ENCODE measurements at regions not wholly inside any gene's neighbourhood (a gene's known extent, or its start where the extent isn't known, plus 50 kb on each side); places are given as distances from the start of the nearest gene placed in this dataset.
A peak's percentile ranks its signal among the peaks of the same experiment; 100 is the strongest.

DNA sequence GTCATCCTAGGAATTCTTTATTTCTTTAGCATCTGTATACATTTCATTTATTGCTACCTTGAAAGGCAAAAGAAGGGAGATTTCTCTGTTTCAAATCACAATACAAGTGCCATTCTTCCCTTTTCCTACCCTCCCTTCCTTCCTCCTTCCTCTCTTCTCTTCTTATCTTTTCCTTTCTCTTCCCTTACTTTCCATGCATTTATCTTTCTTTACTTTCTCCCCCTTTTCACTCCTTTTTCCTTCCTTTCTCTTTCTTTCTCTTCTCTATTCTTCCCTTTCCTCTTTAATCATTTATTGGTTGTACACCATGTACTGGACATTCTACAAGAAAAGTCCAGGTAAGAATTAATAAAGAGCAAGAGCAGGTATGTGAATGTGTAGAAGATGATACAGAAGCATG is 251.0 kb upstream of the PEX5L start:
- DNase-seq, result no peak

DNA sequence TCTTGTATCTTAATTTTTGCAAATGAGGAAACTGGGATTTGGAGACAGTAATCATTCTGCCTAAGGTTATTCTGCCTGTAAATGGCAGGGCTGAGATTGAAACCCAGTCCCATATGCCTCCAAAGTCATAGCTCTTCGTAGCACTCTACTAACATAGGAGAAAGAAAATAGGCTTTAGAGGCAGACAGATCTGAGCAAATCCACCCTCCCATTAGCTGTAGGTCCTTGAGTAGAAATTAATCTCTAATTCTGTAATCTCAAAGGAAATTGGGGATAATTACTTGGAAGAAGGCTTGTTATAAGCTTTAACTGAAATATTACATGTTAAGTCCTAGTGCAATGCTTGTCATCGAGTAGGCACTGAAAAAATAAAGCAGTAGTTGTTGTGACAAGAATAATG is 252.1 kb upstream of the PEX5L start:
- DNase-seq, result no peak

DNA sequence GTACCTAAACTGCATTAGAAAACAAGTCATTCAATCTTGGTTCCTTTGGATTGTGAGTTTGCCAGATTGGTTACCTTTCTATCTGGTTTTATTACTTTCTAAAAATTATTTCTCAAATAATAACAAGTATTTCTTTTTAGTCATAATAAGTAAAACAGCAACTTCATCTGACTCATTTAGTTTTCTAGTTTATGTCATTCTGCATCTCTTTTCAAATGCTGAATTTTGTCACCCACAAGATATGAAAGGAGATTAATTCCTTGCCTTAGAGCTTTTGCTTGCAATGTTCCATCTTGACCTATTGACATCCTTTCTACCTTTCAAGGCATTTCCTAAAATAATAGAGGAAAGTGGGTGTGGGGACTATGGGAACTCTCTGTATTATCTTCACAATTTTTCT is 253.6 kb upstream of the PEX5L start:
- no peak for DNase-seq

DNA sequence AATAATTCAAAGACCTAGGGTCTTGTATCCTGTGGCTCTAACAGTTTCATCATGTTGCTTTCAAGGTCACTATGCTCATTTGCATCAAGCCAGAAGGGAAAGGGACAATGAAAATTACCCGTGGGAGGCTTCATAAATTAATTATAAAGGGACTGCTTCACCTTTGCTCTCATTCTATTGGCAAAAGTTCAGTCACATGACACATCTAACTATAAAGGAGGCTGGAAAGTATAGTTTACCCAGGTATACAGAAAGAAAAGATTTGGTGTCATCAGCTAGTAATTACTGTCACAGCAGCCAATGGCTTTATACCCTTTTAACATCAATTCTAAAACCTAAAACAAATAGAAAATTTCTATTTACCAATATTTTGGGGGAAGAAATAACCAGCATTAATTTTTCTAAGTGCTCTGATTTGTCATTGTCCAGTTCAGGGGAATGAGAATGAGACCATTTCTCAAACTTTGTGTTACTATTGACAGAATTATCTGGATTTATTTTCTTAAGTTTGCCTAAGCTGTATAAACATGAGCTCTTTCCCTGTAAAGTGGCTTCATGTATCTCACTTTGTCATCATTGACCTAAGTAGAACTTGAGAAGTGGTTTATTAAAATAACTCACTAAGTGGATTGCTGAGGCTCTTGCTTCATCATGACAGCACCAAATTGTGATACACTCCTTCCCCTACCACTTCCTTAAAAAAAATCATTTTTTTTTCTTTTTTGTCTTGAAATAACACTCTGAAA is 257.7 kb upstream of the PEX5L start:
- no peak for DNase-seq

DNA sequence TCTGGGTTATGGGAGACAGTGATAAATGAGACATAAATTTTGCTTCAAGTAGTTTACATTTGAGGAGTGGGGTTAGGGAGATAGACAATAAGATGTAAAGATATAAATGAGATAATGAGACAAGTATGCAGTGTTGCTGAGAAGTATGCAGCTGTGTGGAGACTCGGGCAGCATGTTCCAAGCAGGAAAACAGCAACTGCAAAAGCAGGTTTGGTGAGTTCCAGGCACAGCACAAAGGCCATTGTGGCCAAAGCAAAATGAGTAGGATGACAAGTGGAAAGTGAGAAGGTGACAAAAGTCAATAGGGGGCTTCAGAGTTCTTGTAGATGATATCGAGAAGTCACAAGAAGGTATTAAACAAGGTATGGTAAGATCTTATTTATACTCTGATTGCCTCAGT is 259.1 kb upstream of the PEX5L start:
- no peak for DNase-seq

DNA sequence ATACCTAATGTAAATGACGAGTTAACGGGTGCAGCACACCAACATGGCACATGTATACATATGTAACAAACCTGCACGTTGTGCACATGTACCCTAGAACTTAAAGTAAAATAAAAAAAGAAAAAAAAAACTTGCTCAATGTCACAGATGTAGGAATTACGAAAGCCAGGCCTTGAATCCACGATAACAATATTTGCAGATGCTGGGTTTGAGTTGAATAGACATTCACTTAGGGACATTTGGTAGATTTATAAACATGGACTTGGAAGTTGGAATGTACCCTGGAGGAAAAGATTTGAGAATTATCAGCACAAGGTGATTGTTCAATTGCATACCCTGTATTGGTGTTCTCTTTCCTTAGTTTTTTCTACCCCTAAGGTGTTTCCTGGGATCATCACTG is 260.2 kb upstream of the PEX5L start:
- no peak for DNase-seq

DNA sequence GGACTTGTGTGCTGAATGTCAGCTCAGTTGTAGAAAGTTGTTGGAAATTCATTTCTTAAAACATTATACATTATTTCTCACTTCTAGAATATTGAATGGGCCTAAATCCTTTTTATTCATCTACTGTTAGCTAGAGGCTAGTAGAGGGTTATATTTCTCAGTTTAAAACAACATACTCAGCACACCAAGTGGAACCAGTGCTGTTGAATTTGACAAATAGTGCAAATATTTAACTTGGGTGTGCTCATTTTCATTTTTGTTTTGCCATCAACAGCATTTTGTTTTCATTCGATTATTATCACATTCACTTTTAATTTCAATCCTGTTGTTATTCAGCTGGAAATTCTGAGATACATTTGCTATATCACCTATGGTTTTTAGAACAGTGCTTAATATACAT is 269.4 kb upstream of the PEX5L start:
- no peak for DNase-seq

DNA sequence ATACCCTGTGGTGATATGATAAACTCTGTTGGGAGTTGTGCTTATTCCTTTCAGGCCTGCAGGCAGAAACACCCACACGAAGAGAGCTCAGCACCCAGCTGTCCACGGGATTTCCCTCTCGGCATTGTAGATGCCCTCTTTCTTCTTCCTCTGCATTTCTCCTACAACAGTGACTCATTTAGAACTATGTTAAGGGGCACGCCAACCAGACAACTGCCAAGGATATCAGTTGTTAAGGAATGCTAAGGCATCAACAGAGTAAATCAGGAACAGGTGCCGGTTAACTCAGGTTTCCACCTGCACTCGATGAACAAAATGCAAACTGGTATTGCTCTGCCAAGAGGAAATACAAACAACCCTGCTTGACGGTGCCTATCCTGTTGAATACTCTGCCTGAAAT is 270.0 kb upstream of the PEX5L start:
- DNase-seq, result peak in 1 of 3 donors; percentile 2

DNA sequence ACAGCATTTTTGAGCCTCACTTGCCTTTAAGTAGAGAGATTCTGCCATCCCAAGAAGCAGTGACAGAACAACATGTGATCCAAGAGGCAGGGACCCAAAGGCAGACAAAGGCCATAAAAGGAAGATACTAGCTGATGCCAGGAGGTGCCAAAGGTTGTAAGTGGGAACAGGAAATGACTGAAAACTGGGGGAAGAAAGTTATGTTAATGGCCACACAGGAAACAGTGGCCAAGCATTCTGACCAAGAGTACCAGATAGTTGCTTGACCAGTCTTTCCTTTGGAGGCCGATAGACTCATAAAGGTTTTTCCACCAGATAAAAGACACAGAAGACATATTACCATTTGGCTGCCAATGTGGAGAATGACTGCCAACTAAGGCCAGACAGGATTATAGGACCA is 274.5 kb upstream of the PEX5L start:
- no peak for DNase-seq

DNA sequence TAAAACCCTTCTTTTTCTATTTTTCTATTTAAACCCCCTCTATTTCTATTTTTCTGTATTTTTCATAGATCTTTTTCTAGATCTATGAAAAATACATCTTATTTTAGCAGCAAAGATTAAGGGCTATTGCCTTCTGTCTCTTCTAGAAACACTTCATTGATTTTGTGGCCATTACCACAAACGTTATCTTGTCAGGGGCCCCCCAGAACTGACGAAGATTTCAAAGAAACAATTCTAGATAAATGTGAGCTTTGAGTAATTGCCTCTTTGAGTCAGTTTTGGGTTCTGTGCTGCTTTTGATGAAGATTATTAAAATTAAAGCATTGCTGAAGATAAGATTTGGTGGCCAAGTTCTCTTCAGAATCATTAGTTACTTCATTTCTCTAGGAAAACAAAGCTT is 279.6 kb upstream of the PEX5L start:
- no peak for DNase-seq

DNA sequence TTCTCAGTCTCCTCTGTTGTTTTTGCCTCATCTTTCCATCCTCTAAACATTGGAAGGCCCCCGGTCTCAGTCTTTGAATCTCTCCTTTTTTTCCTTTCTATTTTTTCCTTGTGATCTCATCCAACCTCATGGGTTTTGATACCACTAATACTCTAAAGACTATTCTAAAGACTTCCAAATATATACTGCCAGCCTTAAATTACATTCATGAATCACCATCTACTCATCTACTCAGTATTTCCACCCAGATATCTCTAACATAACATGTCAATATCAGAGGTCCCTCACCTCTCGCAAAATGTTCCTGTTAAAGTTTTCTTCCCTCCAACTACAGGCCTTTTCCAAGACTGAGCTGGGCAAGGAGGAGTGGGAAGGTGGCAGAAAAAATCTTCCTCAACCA is 282.5 kb upstream of the TTC14 start:
- no peak for DNase-seq

DNA sequence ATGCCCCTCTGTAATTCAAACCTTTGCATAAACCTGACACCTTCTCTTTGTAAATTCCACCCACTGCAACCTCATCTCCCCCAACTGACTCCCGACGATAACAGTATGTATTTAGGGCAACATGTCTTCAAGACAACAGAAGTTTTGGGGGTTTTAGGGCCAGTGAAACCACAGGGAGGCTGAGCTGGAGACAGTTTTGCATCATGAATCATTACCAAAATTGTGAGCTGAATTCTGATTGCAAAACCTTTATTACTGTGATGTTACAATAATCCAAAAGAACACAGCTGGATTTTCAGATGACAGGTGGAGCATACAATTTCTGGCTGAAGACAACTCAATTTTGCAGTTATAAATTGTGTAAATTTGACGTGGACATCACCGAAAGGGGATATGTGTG is 281.3 kb upstream of the TTC14 start:
- no peak for DNase-seq

DNA sequence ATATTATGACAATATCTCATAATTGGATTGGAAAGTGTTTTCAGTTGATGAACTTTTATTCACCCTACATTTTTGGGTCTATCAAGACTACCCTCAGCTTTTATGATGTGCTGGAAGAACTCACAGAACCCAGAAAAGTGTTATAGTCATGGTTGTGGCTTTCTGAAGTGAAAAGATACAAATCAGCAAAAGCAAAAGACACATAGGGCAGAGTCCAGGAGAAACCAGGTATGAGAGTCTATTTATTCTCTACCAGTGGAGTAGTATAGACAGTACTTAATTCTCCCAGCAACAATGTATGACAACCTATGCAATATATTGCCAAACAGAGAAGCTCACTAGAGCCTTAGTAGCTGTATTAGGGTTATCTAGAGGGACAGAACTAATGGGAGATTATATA is 280.4 kb upstream of the TTC14 start:
- no peak for DNase-seq

DNA sequence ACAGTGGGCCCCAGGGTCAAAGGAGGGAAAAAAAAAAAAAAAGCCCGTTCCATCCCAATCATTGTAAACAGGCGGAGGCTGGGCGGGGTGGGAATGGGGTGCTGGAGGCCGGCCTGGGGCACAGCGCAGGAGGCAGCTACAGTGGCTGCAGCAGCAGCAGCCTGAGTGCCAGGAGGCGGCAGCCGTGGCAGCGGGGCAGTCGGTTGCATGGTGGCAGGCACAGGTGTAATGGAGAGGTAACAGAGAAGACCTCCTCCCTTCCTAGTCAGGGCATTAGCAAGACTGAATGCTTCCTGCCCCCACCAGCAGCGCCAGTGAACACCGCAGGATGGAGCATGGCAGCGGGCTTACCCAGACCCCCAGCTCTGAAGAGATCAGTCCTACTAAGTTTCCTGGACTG is 279.1 kb upstream of the TTC14 start:
- DNase-seq, result no peak

DNA sequence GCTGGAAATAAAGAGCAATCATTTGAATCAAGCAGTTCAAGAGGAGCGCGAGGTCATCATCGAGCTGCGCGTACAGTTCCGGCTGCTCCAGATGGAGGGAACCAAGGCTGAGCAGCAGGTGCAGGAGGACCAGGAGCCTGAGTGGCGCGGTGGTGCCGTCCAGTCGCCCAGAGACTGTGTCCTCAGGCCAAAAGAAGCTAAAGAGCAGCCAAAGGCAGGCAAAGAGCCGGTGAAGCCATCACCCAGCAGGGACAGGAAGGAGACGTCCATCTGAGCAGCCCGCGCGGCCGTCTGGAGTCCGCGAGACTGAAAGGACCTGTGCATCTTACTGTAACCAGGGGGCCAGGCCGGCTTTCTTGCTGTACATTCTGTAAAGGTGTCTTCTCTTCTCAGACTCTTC is 277.2 kb upstream of the TTC14 start:
- DNase-seq, result no peak

DNA sequence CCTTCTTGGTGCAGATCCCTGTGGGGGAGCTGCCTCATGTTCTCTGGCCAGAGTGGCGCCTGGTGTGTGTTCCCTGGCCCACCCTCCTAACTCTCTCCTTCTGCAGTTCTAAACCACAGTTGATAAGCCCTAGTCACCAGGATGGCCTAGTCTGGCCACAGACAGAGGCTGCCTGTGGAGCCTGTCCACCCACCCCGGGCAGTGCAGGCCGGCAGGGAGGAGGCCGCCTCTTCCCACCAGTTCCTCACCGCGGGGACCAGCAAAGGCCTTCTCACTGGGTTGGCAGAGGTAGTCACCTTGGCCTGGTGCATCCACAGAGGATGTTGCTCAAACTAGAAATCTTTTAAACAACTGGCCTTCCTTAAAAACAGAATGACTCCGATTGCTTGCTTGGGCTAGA is 276.4 kb upstream of the TTC14 start:
- no peak for DNase-seq

DNA sequence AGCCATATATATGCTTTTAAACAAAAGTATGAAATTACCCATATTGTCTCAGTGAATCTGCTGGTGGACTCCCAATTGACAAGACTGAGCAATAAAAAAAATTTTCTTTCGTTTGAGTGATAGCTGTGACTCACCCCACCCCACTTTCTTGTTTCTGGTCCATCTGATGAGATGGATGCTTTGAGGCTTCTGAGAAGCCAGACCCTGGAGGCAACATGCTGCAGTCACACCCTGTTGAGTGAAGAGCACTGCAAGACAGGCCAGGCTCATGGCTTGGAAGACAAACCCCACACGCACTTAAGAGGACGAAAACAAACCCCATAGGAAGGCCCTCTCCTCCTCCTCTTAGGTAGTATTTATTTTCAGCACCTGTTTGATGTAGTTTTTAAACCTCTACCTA is 276.0 kb upstream of the TTC14 start:
- DNase-seq, result no peak

DNA sequence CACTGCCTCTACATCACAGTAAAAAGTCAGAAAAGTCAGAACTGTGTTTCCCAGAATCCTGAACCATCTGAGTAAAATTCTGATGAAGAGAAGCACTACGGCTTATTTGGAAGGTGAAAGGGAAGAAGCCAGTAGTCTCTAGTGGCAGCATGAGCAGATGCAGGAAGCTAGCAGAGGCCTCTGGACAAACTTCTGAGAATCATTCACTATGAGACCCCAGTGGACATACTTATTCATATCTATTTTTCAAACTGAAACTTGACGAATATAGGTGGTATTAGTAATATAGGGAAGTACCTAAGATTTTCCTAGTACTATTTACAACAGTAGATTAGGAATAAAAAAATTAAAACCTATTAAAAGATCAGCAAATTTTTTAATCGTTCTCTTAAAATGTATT is 272.8 kb upstream of the TTC14 start:
- no peak for DNase-seq

DNA sequence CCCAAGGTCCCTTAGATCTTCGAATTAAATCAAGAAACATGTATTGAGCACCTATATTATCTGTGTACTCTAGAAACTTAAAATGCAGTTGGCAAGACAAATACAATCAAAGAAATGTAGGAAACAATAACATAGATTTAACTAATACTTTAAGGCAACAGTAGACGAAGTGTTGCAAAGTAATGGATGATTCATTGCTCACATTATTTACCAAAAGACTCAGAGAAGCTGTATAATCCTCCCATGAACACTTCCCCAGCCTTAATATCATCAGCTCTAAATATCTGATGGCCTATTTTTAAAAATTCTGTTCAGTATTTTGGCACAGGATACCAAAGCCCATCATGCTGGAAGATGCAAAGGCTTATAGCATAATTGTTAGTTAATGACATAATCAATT is 272.1 kb upstream of the TTC14 start:
- no peak for DNase-seq

DNA sequence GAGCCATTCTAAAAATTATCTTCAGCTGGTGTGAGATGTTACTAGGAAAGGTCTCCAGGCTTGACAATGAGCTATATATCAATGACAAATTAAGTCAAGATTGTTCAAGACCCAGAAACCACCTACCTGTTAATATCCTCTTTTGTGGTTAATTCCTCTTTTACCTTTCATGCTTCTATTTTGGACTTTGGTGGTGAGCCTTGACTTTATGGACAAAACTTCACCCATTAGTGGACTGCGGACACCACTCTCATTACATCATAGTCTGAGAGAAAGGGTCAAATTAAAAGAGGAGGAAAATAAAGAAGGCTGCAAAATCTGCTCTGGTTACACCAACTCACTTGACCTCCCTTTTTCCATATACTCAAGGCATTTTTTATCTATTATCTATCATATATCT is 271.5 kb upstream of the TTC14 start:
- DNase-seq, result no peak

DNA sequence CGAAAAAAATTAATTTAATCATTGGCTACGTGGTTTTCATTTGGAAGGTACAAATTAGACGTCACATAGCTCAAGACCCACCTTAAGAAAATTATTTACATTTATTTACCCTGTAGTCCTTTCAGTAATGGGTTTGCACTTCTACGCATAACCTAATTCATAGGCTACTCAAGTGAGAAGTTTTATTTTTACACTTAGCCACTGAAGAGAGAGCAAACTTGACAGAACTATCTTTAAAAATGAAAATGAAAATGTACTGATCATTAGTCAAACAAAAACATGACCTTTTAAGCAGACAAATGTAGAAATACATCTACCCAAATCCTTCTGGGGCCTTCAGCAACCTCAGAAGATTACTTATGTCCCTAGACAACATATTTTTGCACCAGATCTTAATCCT is 269.4 kb upstream of the TTC14 start:
- DNase-seq, result no peak

DNA sequence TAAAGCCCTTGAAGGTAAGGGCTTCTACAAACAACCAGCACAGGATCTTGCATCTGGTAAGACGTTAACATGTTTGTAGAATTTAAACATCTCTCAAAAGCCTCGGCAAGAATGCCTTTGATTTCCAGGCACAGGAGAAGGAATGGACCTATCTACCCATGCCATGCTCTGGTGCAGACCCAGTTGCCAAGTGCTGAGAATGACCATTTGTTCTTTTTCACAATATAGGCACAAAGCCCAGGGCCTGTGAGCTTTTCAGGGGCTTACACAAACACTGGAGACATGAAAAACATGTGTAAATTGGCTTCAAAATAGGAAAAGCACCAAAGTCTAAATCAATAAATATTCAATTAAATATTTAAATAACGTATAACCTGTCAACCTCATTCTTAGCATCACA is 266.9 kb upstream of the TTC14 start:
- DNase-seq, result no peak

DNA sequence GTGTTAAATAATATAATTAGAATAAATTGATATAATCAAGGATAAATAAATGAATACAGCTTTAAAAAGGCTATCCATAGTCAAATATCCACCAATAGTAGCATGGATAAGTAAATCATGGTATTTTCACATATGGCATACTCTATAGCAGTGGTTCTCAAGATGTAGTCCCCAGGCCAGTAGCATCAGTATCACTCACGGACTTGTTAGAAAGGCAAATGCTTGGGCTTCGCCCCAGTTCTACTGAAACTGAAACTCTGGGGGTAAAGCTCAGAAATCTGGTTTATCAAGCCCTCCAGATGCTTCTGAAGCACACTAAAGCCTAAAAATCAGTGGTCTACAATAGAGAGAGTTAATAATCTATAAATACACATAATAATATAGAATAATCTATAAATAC is 261.6 kb upstream of the TTC14 start:
- DNase-seq, result no peak

DNA sequence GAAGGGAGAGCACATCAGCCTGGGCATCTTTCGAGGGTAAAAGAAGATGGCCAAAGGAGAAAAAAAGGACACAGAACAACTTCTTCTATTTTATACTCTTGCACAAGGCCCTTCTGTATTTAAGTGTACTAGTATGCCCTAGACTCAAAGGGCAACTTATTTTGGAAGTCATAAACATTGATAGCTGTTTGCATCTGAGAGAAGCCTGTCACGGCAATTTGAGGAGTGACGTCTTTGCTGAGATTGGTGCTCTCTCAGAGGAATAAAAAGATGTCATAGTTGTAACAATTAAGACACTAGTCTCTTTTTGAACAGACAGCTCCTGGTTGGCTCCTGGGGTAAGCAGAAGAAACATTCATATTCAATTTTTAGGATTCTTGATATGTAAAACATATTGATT is 260.4 kb upstream of the TTC14 start:
- DNase-seq, result no peak

DNA sequence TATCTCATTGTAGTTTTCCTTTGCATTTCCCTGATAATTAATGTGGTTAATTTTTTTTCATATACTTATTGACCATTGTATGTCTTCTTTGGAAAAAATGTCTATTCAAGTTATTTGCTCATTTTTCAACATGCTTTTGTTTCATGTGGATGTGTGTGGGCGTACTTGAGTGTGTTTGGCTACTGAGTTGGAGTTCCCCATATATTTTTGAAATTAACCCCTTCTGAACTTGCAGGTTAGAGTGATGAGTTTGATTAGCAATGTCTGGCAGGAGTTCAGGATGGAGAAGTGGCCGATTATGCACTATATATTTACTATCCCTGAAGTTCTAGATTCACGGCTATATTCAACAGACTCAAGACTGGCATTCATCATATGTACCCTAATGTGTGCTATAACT is 250.4 kb upstream of the TTC14 start:
- DNase-seq, result peak in 1 of 3 donors; percentile 1

DNA sequence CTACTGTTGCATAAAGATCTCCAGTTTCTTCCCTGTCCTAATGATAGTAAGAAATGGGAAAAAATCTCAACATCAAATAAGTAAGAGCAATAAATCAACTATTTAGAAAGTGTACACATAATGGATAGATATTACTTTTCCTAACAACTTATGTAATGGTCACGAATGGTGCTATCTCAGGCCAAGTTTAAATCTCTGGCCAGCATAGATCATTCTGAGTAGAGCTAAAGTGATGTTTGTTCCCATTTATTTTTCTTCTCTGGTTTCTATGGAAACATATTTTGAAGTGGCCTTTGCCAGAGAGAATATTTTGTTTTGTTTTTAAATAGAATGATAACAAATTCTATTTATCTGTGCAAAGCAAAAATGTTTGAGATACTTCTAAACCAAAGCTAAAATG is 249.7 kb upstream of the TTC14 start:
- DNase-seq, result no peak

Measured in suppressor macrophage treated with lipopolysaccharide for 1 hour (primary cell).